ENCODE measurements at regions not wholly inside any gene's neighbourhood (a gene's known extent, or its start where the extent isn't known, plus 50 kb on each side); places are given as distances from the start of the nearest gene placed in this dataset.

GRCh38 chr1:63073309-63074306, 248.8 kb upstream of the FOXD3 start:
- Histone ChIP-seq H3K36me3 (no peaks in the 10 kb centered on the region), H3K4me3 (peak overlapping the region; percentile 20 to 45 (median 36)), H3K27ac (replicated peaks in 1 of 4) (no peak overlapping the region), H3K9me3 (peaks cover 0 to 19% (median 10%) of the 10 kb centered on the region in 4 donors), H3K4me1 (peaks cover 0 to 10% (median 8%) of the 10 kb centered on the region in 4 donors), H3K27me3 (peaks cover 0 to 67% (median 4%) of the 10 kb centered on the region in 4 donors)
- DNase-seq (ENCODE audit: extremely low spot score): no peak
- TF ChIP-seq POLR2AphosphoS5 (IDR thresholded peaks at IDR 0.05): no peak
- peak in 1 of 3 experiments; percentile 6 for TF ChIP-seq CTCF (IDR thresholded peaks at IDR 0.05)
- 20% methylated on average over 20 of the region's 41 CpGs for WGBS
- intact Hi-C loops (cut with DNase I): no loop called here

GRCh38 chr1:63074321-63074720, 248.0 kb upstream of the FOXD3 start:
- peaks cover 0 to 67% (median 4%) of the 10 kb centered on the region in 4 donors for H3K27me3 ChIP-seq
- WGBS: 48% methylated on average over 15 of the region's 15 CpGs
- no peak for TF ChIP-seq EP300 (IDR thresholded peaks at IDR 0.05)
- TF ChIP-seq CTCF (IDR thresholded peaks at IDR 0.05): no peak
- no peak for TF ChIP-seq POLR2AphosphoS5 (IDR thresholded peaks at IDR 0.05)
- TF ChIP-seq POLR2A (IDR thresholded peaks at IDR 0.05; ENCODE audit: low read depth): no peak
- no peak overlapping the region for H3K27ac ChIP-seq (replicated peaks in 1 of 4)
- H3K4me1 ChIP-seq: peaks cover 0 to 10% (median 8%) of the 10 kb centered on the region in 4 donors
- H3K36me3 ChIP-seq: no peaks in the 10 kb centered on the region
- intact Hi-C loops (cut with DNase I): no loop called here
- no peak for DNase-seq (ENCODE audit: extremely low spot score)
- peak overlapping the region in 1 of 4 donors; percentile 34 for H3K4me3 ChIP-seq
- H3K9me3 ChIP-seq: peaks cover 0 to 19% (median 10%) of the 10 kb centered on the region in 4 donors

- WGBS: 64% methylated on average over 3 of the region's 3 CpGs
- H3K27ac ChIP-seq (replicated peaks in 1 of 4): no peak overlapping the region
- peaks cover 0 to 4% (median under 1%) of the 10 kb centered on the region in 4 donors for H3K9me3 ChIP-seq
- no peaks in the 10 kb centered on the region for H3K4me1 ChIP-seq
- no peak overlapping the region for H3K4me3 ChIP-seq
- no peak for TF ChIP-seq POLR2AphosphoS5 (IDR thresholded peaks at IDR 0.05)
- no peak for TF ChIP-seq EP300 (IDR thresholded peaks at IDR 0.05)
- no peak for TF ChIP-seq CTCF (IDR thresholded peaks at IDR 0.05)
- no peak for TF ChIP-seq POLR2A (IDR thresholded peaks at IDR 0.05; ENCODE audit: low read depth)
- no peaks in the 10 kb centered on the region for H3K36me3 ChIP-seq
- intact Hi-C loops (cut with DNase I): no loop called here
- DNase-seq (ENCODE audit: extremely low spot score): no peak
- H3K27me3 ChIP-seq: peaks cover 0 to 29% (median 0%) of the 10 kb centered on the region in 4 donors
These were observed 239.6 kb upstream of the FOXD3 start for GRCh38 chr1:63082766-63083165.

GRCh38 chr1:63087966-63088365, 234.4 kb upstream of the FOXD3 start:
- WGBS: 39% methylated on average over 10 of the region's 10 CpGs

More at GRCh38 chr1:63087966-63088365, 234.4 kb upstream of the FOXD3 start:
- no peaks in the 10 kb centered on the region for H3K4me1 ChIP-seq
- peaks cover 0 to 19% (median 0%) of the 10 kb centered on the region in 4 donors for H3K27me3 ChIP-seq
- no peak overlapping the region for H3K4me3 ChIP-seq
- no peak overlapping the region for H3K27ac ChIP-seq (replicated peaks in 1 of 4)
- H3K36me3 ChIP-seq: no peaks in the 10 kb centered on the region
- intact Hi-C loops (cut with DNase I): no loop called here
- no peak for TF ChIP-seq POLR2A (IDR thresholded peaks at IDR 0.05; ENCODE audit: low read depth)
- no peak for TF ChIP-seq POLR2AphosphoS5 (IDR thresholded peaks at IDR 0.05)
- TF ChIP-seq EP300 (IDR thresholded peaks at IDR 0.05): no peak
- no peak for TF ChIP-seq CTCF (IDR thresholded peaks at IDR 0.05)
- DNase-seq (ENCODE audit: extremely low spot score): no peak
- H3K9me3 ChIP-seq: no peaks in the 10 kb centered on the region
